ES-I3 (cell line): ENCODE measurements at regions not wholly inside any gene's neighbourhood (a gene's known extent, or its start where the extent isn't known, plus 50 kb on each side); places are given as distances from the start of the nearest gene placed in this dataset.
"Not testable (repeated sequence)": the region's sequence is repeated elsewhere in the genome, so short reads cannot be mapped to it uniquely, and the experiment has no call there.

Source experiments
- H3K36me3 ChIP-seq: 2 replicates; pipeline ENCODE4 v1.6.1; 2013; ENCODE audit warnings: mild to moderate bottlenecking, low read length, control low read depth, moderate library complexity; ENCODE audit not compliant: insufficient read depth
- H3K4me1 ChIP-seq: 2 replicates; pipeline ENCODE4 v1.6.1; 2013; ENCODE audit warnings: mild to moderate bottlenecking, control low read depth, low read length; ENCODE audit not compliant: insufficient read depth
- H3K9ac ChIP-seq: 2 replicates; pipeline ENCODE4 v1.6.1; 2013; ENCODE audit warnings: low read depth, mild to moderate bottlenecking, low read length, moderate library complexity
- H3K9me3 ChIP-seq: 2 replicates; pipeline ENCODE4 v1.6.1; 2013; ENCODE audit warnings: mild to moderate bottlenecking, low read length, moderate library complexity; ENCODE audit not compliant: control insufficient read depth, insufficient read depth

DNA sequence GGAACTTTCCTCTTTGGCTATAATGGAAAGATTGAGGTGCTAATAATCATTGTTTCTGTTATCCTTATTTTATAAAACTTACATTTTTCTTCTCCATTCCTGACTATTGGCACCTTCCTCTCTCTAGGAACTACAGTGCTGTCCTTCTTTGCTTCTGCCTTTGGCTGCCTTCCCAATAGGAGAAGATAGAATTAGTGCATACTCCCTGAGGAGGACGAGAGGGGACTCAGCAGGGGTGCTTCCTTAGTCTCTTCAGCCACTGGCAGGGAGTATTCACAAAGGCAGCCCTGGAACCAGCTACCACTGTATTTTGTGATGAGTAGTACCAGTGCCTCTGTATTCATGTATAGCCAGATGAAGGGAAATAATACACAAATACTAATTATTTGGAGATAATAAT lies 208.5 kb downstream of the FOXG1 start:
- H3K9ac ChIP-seq: no peak overlapping the region
- H3K4me1 ChIP-seq: no peaks in the 10 kb centered on the region
- no peaks in the 10 kb centered on the region for H3K9me3 ChIP-seq
- no peaks in the 10 kb centered on the region for H3K36me3 ChIP-seq

- no peaks in the 10 kb centered on the region for H3K4me1 ChIP-seq
- no peaks in the 10 kb centered on the region for H3K36me3 ChIP-seq
- H3K9ac ChIP-seq: no peak overlapping the region
- no peaks in the 10 kb centered on the region for H3K9me3 ChIP-seq
Measured at GRCh38 chr14:28982228-28982627, 215.6 kb downstream of the FOXG1 start.

GRCh38 chr14:28983279-28983678 lies 216.7 kb downstream of the FOXG1 start:
- Histone ChIP-seq H3K9ac (no peak overlapping the region), H3K9me3 (no peaks in the 10 kb centered on the region), H3K36me3 (no peaks in the 10 kb centered on the region), H3K4me1 (no peaks in the 10 kb centered on the region)

DNA sequence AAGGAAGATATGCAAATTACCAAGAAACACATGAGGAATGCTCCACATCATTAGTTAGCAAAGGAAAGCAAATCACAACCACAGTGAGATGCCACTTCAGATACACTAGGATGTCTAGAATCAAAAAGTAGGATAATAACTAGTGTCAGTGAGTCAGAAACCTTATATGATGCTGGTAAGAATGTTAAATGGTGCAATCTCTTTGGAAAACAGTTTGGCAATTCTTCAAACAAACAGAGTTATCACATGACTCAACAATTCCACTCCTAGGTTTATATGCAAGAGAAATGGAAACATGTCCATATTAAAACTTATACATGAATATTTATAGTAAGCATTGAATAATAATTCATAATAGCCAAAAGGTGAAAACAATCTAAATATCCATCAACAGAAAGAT lies 220.9 kb downstream of the FOXG1 start:
- Histone ChIP-seq H3K9ac (no peak overlapping the region), H3K9me3 (no peaks in the 10 kb centered on the region), H3K4me1 (no peaks in the 10 kb centered on the region), H3K36me3 (no peaks in the 10 kb centered on the region)

- H3K9ac ChIP-seq, H3K4me1 ChIP-seq, H3K36me3 ChIP-seq, H3K9me3 ChIP-seq: not testable (repeated sequence)
Measured at GRCh38 chr14:28997196-28997595, 230.6 kb downstream of the FOXG1 start.

GRCh38 chr14:28999656-29000055 lies 233.1 kb downstream of the FOXG1 start:
- no peak overlapping the region for H3K9ac ChIP-seq
- no peaks in the 10 kb centered on the region for H3K4me1 ChIP-seq
- H3K9me3 ChIP-seq: no peaks in the 10 kb centered on the region

DNA sequence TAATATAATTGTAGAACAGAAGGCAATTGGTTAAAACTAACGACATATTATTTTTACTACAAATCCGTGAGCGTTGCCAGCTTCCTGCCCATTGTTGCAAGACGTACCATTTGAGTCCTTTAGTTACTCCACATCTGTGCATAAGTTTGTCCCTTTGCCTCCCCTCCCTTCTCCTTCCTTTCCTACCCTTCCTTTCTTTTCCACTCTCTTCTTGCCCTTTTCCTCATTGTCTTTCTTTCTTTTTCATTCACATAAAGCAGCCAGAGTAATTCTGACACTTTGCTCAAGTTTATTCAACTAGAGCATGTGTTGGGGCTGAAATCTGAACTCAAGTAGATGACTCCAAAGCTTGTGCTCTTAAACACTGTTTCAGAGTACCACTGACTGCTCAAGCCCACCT lies 239.1 kb downstream of the FOXG1 start:
- Histone ChIP-seq H3K9ac (no peak overlapping the region), H3K9me3 (no peaks in the 10 kb centered on the region), H3K36me3 (no peaks in the 10 kb centered on the region), H3K4me1 (no peaks in the 10 kb centered on the region)

More at GRCh38 chr14:28999656-29000055, 233.1 kb downstream of the FOXG1 start:
- H3K36me3 ChIP-seq: no peaks in the 10 kb centered on the region

DNA sequence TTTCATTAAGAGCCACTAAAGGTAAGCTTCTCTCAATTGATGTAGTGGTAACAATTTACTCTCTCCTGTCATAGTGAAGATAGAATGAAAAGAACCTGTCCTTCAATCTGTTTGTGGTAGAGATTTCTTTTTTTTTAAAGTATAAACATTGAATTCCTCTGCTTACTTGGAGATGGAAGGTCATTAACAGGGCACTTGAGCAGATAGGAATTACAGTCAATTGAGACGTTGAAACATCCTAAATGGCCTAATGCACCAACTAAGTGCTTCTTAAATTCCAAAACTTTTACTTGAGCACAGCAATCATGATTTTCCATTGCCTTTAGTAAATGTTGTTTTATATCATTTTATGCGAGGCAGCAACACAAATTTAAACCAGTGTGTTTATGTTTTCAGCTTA lies 241.4 kb downstream of the FOXG1 start:
- no peaks in the 10 kb centered on the region for H3K4me1 ChIP-seq
- no peaks in the 10 kb centered on the region for H3K36me3 ChIP-seq
- no peak overlapping the region for H3K9ac ChIP-seq
- no peaks in the 10 kb centered on the region for H3K9me3 ChIP-seq

GRCh38 chr14:29016050-29016900 lies 249.7 kb downstream of the FOXG1 start:
- no peaks in the 10 kb centered on the region for H3K9me3 ChIP-seq
- H3K36me3 ChIP-seq: no peaks in the 10 kb centered on the region
- no peaks in the 10 kb centered on the region for H3K4me1 ChIP-seq
- H3K9ac ChIP-seq: no peak overlapping the region

DNA sequence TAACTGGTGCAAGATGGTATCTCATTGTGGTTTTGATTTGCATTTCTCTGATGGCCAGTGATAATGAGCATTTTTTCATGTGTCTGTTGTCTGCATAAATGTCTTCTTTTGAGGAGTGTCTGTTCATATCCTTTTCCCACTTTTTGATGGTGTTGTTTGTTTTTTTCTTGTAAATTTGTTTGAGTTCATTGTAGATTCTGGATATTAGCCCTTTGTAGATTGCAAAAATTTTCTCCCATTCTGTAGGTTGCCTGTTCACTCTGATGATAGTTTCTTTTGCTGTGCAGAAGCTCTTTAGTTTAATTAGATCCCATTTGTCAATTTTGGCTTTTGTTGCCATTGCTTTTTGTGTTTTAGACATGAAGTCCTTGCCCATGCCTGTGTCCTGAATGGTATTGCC lies 256.9 kb downstream of the FOXG1 start:
- H3K4me1 ChIP-seq, H3K9ac ChIP-seq, H3K9me3 ChIP-seq, H3K36me3 ChIP-seq: not testable (repeated sequence)

DNA sequence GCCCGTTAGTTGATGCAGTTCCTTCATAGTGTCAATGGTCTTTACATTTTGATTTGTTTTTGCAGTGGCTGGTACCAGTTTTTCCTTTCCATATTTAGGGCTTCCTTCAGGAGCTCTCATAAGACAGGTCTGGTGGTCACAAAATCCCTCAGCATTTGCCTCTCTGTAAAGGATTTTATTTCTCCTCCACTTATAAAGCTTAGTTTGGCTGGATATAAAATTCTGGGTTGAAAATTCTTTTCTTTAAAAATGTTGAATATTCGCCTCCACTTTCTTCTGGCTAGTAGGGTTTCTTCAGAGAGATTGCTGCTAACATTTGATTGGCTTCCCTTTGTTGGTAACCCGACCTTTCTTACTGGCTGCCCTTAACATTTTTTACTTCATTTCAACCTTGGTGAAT lies 260.9 kb downstream of the FOXG1 start:
- H3K4me1 ChIP-seq: peaks cover 12% of the 10 kb centered on the region
- not testable (repeated sequence) for H3K9me3 ChIP-seq, H3K9ac ChIP-seq, H3K36me3 ChIP-seq

GRCh38 chr14:29027941-29028705 lies 261.5 kb downstream of the FOXG1 start:
- peaks cover 12% of the 10 kb centered on the region for H3K4me1 ChIP-seq
- H3K36me3 ChIP-seq, H3K9me3 ChIP-seq, H3K9ac ChIP-seq: not testable (repeated sequence)

DNA sequence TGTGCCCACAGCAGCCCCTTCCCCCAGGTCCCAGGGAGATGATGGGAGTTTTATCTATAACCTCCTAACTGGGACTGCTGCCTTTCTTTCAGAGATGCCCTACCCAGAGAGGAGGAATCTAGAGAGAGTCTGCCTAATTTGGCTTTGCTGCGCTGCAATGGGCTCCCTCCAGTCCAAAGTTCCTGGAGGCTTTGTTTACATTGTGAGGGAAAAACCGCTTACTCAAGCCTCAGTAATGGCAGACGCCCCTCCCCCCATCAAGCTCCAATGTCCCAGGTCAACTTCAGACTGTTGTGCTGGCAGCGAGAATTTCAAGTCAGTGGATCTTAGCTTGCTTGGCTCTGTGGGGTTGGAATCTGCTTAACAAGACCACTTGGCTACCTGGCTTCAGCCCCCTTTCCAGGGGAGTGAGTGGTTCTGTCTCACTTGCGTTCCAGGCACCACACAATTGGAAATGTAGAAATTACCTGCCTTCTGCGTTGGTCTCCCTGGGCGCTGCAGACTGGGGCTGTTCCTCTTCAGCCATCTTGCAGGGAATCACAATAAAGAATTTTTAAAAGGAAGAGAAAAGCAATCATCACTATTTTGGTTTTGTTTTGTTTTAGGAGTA lies 262.5 kb downstream of the FOXG1 start:
- Histone ChIP-seq H3K9me3 (0 out of 2 replicates have a peak, but pooled peaks cover 6% of the 10 kb centered on the region), H3K4me1 (peaks cover 12% of the 10 kb centered on the region), H3K36me3 (no peaks in the 10 kb centered on the region), H3K9ac (peak overlapping the region; percentile 35)

GRCh38 chr14:29030121-29030520 lies 263.5 kb downstream of the FOXG1 start:
- Histone ChIP-seq H3K4me1 (peaks cover 12% of the 10 kb centered on the region), H3K9ac (no peak overlapping the region), H3K36me3 (no peaks in the 10 kb centered on the region), H3K9me3 (0 out of 2 replicates have a peak, but pooled peaks cover 6% of the 10 kb centered on the region)
